OCI-LY7 (cell line): ENCODE measurements at regions not wholly inside any gene's neighbourhood (a gene's known extent, or its start where the extent isn't known, plus 50 kb on each side); places are given as distances from the start of the nearest gene placed in this dataset.
"Not testable (repeated sequence)": the region's sequence is repeated elsewhere in the genome, so short reads cannot be mapped to it uniquely, and the experiment has no call there.

Experiments
- EZH2phosphoT487 ChIP-seq: fragments of 200-600 bp; sonication (generic); IDR thresholded peaks from 2 replicates; pipeline ENCODE4 v1.6.1; 2018; ENCODE audit warnings: low read depth, borderline replicate concordance, mild to moderate bottlenecking, mixed run types, antibody characterized with exemption, low read length, moderate library complexity, mixed read lengths
- TF ChIP-seq, protein P1 (sequence below): fragments of 200-600 bp; sonication (generic); conservative IDR thresholded peaks from 2 replicates; pipeline ENCODE4 v1.5.1; 2014; ENCODE audit warnings: mild to moderate bottlenecking, antibody characterized with exemption, low read length, moderate library complexity, mixed read lengths

DNA sequence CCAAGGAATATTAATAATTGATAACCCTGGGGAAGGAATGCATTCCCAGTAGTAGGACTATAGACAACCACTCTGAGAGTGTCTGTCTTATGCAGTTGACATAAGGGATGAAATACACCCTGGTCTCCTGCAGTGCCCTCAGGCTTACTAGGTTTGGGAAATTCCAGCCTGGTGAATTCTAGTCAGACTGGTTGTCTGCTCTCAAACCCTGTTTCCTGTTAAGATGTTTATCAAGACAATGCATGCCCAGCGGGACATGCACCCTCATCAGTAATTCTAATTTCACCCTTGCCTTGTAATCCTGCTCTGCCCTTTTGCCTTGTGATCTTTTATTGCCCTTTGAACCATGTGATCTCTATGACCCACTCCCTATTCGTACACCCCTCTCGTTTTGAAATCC lies 886.0 kb upstream of the MDGA2 start:
- TF ChIP-seq, protein P1, sequence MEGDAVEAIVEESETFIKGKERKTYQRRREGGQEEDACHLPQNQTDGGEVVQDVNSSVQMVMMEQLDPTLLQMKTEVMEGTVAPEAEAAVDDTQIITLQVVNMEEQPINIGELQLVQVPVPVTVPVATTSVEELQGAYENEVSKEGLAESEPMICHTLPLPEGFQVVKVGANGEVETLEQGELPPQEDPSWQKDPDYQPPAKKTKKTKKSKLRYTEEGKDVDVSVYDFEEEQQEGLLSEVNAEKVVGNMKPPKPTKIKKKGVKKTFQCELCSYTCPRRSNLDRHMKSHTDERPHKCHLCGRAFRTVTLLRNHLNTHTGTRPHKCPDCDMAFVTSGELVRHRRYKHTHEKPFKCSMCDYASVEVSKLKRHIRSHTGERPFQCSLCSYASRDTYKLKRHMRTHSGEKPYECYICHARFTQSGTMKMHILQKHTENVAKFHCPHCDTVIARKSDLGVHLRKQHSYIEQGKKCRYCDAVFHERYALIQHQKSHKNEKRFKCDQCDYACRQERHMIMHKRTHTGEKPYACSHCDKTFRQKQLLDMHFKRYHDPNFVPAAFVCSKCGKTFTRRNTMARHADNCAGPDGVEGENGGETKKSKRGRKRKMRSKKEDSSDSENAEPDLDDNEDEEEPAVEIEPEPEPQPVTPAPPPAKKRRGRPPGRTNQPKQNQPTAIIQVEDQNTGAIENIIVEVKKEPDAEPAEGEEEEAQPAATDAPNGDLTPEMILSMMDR: not testable (repeated sequence)
- not testable (repeated sequence) for TF ChIP-seq EZH2phosphoT487
